IMR-90 (cell line): ENCODE measurements at regions not wholly inside any gene's neighbourhood (a gene's known extent, or its start where the extent isn't known, plus 50 kb on each side); places are given as distances from the start of the nearest gene placed in this dataset.
"Not testable (repeated sequence)": the region's sequence is repeated elsewhere in the genome, so short reads cannot be mapped to it uniquely, and the experiment has no call there.

ENCODE experiments used
- ATAC-seq: fragments of 200-7000 bp; cut with Tn5 transposase; 2 replicates; pipeline ENCODE4 v1.9.1; 2020; ENCODE audit warnings: low read depth, mild to moderate bottlenecking, moderate library complexity
- BruUV-seq: library from RNA; stranded (reverse); fragments of 400-500 nt; replicated peaks from 2 replicates; lab custom pipeline; 2021; lab: Mats Ljungman, UMichigan
- CTCF ChIA-PET: fragments of 300-600 bp; formaldehyde crosslinking; extraction: SDS; loops from one replicate; lab custom pipeline; 2021; ENCODE audit warnings: antibody characterized with exemption; lab: Yijun Ruan, JAX
- POLR2A ChIA-PET: fragments of 300-600 bp; sonication (Branson Sonifier 250); formaldehyde crosslinking; loops from one replicate; lab custom pipeline; 2022; ENCODE audit warnings: antibody characterized with exemption; ENCODE audit not compliant: unreplicated experiment; lab: Charles Lee
- DNase-seq: peaks from one replicate; pipeline ENCODE4 v3.0.0; 2013
- H2AFZ ChIP-seq: replicated peaks from 2 replicates; pipeline ENCODE3; 2013; ENCODE audit warnings: low read length, mild to moderate bottlenecking; ENCODE audit not compliant: poor library complexity
- H2AK5ac ChIP-seq: 2 replicates; pipeline ENCODE4 v1.6.1; 2013; ENCODE audit warnings: low read depth, low read length, inconsistent platforms
- H2AK9ac ChIP-seq: replicated peaks from 2 replicates; pipeline ENCODE3; 2013; ENCODE audit warnings: mild to moderate bottlenecking, low read depth, low read length, moderate library complexity; ENCODE audit not compliant: poor library complexity
- H2BK120ac ChIP-seq: 2 replicates; pipeline ENCODE4 v1.6.1; 2013; ENCODE audit warnings: low read depth, low read length, inconsistent platforms
- H2BK15ac ChIP-seq: 3 replicates; pipeline ENCODE4 v1.6.1; 2013; ENCODE audit warnings: low read depth, low read length, inconsistent platforms
- H2BK20ac ChIP-seq: 2 replicates; pipeline ENCODE4 v1.6.1; 2013; ENCODE audit warnings: low read depth, mild to moderate bottlenecking, inconsistent platforms, low read length, moderate library complexity
- H2BK5ac ChIP-seq: 2 replicates; pipeline ENCODE4 v1.6.1; 2013; ENCODE audit warnings: mild to moderate bottlenecking, low read depth, low read length, inconsistent platforms; ENCODE audit not compliant: poor library complexity, severe bottlenecking
- H3K14ac ChIP-seq: replicated peaks from 2 replicates; pipeline ENCODE4 v1.6.1; 2013; ENCODE audit warnings: low read depth, low read length, inconsistent platforms
- H3K18ac ChIP-seq: 2 replicates; pipeline ENCODE4 v1.6.1; 2013; ENCODE audit warnings: low read depth, low read length, control low read depth
- H3K23ac ChIP-seq: 2 replicates; pipeline ENCODE4 v1.6.1; 2013; ENCODE audit warnings: low read depth, low read length, inconsistent platforms
- H3K27ac ChIP-seq: 2 replicates; pipeline ENCODE4 v1.5.1; 2013; ENCODE audit warnings: mild to moderate bottlenecking, control low read depth, low read length; ENCODE audit not compliant: insufficient read depth
- H3K27me3 ChIP-seq: 2 replicates; pipeline ENCODE4 v1.6.1; 2013; ENCODE audit warnings: low read length; ENCODE audit not compliant: control insufficient read depth, insufficient read depth
- H3K36me3 ChIP-seq: 2 replicates; pipeline ENCODE4 v1.6.1; 2013; ENCODE audit warnings: low read length, mixed read lengths; ENCODE audit not compliant: control insufficient read depth, insufficient read depth
- H3K4ac ChIP-seq: 2 replicates; pipeline ENCODE4 v1.6.1; 2013; ENCODE audit warnings: low read depth, low read length, inconsistent platforms
- H3K4me1 ChIP-seq: 2 replicates; pipeline ENCODE4 v1.6.1; 2013; ENCODE audit warnings: low read length, mixed read lengths; ENCODE audit not compliant: control insufficient read depth, insufficient read depth
- H3K4me2 ChIP-seq: 2 replicates; pipeline ENCODE4 v1.6.1; 2013; ENCODE audit warnings: low read depth, mild to moderate bottlenecking, control low read depth, low read length, moderate library complexity
- H3K4me3 ChIP-seq: 2 replicates; pipeline ENCODE4 v1.5.1; 2013; ENCODE audit warnings: low read depth, mild to moderate bottlenecking, control low read depth, low read length, moderate library complexity; ENCODE audit not compliant: insufficient read depth
- H3K56ac ChIP-seq: 2 replicates; pipeline ENCODE4 v1.6.1; 2013; ENCODE audit warnings: low read length, inconsistent platforms; ENCODE audit not compliant: insufficient read depth; ENCODE audit errors: extremely low read depth
- H3K79me1 ChIP-seq, 2 experiments: 2 replicates each; pipeline ENCODE4 v1.6.1; 2013; ENCODE audit warnings: low read length in 2 of 2, inconsistent platforms in 1 of 2, low read depth in 1 of 2
- H3K9ac ChIP-seq: 2 replicates; pipeline ENCODE4 v1.6.1; 2013; ENCODE audit warnings: low read depth, low read length, control low read depth
- H3K9me1 ChIP-seq: 2 replicates; pipeline ENCODE4 v1.6.1; 2013; ENCODE audit warnings: low read length, inconsistent platforms; ENCODE audit not compliant: insufficient read depth
- H3K9me3 ChIP-seq: 2 replicates; pipeline ENCODE4 v1.6.1; 2013; ENCODE audit warnings: low read length; ENCODE audit not compliant: control insufficient read depth, insufficient read depth
- H4K20me1 ChIP-seq: 2 replicates; pipeline ENCODE4 v1.6.1; 2013; ENCODE audit warnings: low read length, inconsistent platforms; ENCODE audit not compliant: insufficient read depth
- H4K5ac ChIP-seq: 2 replicates; pipeline ENCODE4 v1.6.1; 2013; ENCODE audit warnings: mild to moderate bottlenecking, low read depth, low read length, control low read depth
- H4K8ac ChIP-seq, 2 experiments: 2 replicates each; pipeline ENCODE4 v1.6.1; 2013; ENCODE audit warnings: low read depth in 2 of 2, low read length in 2 of 2, control low read depth in 1 of 2, inconsistent platforms in 1 of 2
- H4K91ac ChIP-seq: 2 replicates; pipeline ENCODE4 v1.6.1; 2013; ENCODE audit warnings: low read depth, low read length, inconsistent platforms; ENCODE audit not compliant: insufficient read depth
- WGBS, 2 experiments: methylation state at CpG; one replicate each; pipeline versions ENCODE4 v1.1.5 to v1.1.7; 2013; ENCODE audit warnings: missing lambda C conversion rate in 2 of 2; ENCODE audit not compliant: insufficient read length in 1 of 2; ENCODE audit errors: extremely low coverage in 2 of 2; 5-methylcytosine and 5-hydroxymethylcytosine counted together
- dilution Hi-C: fragments of 300-500 bp; cut with HindIII; formaldehyde crosslinking; loops from one replicate; pipeline ENCODE4 v1.14.3; 2018; ENCODE audit warnings: low sequenced_read_pairs; ENCODE audit not compliant: unreplicated experiment
- in situ Hi-C: fragments of 300-500 bp; cut with MboI; formaldehyde crosslinking; loops from 3 replicates; pipeline ENCODE4 v1.14.3; 2019; ENCODE audit warnings: low sequenced_read_pairs, inconsistent platforms, mixed read lengths
- intact Hi-C: fragments of 100-400 bp; cut with micrococcal nuclease; formaldehyde crosslinking; loops from 2 replicates; pipeline ENCODE4 v1.10.0; 2022

GRCh38 chr4:34506511-34507092, 1737.7 kb downstream of the ARAP2 start:
- DNase-seq, intact Hi-C loops, H2AK9ac ChIP-seq, H3K56ac ChIP-seq, H3K14ac ChIP-seq, H3K9ac ChIP-seq, POLR2A ChIA-PET, H4K5ac ChIP-seq, BruUV-seq, H3K27ac ChIP-seq, dilution Hi-C loops, H3K9me1 ChIP-seq, H4K20me1 ChIP-seq, H3K9me3 ChIP-seq, H3K23ac ChIP-seq, H2BK15ac ChIP-seq, H2BK20ac ChIP-seq, H2BK5ac ChIP-seq, H4K8ac ChIP-seq, H2AK5ac ChIP-seq, H3K18ac ChIP-seq, H4K91ac ChIP-seq, H3K4me2 ChIP-seq, H3K4me1 ChIP-seq, H3K27me3 ChIP-seq, H2BK120ac ChIP-seq, H3K4ac ChIP-seq, H2AFZ ChIP-seq, CTCF ChIA-PET, H3K36me3 ChIP-seq, ATAC-seq, in situ Hi-C loops, H3K4me3 ChIP-seq, H3K79me1 ChIP-seq: not testable (repeated sequence)
- WGBS, 2 experiments: 66% methylated on average over 4 of the region's 26 CpGs; no CpG with 5 or more reads in 1 of the 2 experiments
